K562 (cell line): ENCODE measurements at regions not wholly inside any gene's neighbourhood (a gene's known extent, or its start where the extent isn't known, plus 50 kb on each side); places are given as distances from the start of the nearest gene placed in this dataset.

Experiments used
- ATAC-seq: fragments of 200-7000 bp; cut with Tn5 transposase; 3 replicates; pipeline ENCODE4 v1.9.1; 2020; ENCODE audit warnings: moderate library complexity
- BruUV-seq: library from RNA; stranded (reverse); fragments of 400-500 nt; replicated peaks from 2 replicates; lab custom pipeline; 2021; lab: Mats Ljungman, UMichigan
- CTCF ChIA-PET: fragments of 300-600 bp; formaldehyde crosslinking; extraction: SDS; loops from one replicate; lab custom pipeline; 2021; ENCODE audit warnings: low intra/inter-chr PET ratio; lab: Yijun Ruan, JAX
- POLR2A ChIA-PET: fragments of 300-600, 350-650 bp; sonication (Branson Sonifier 250); formaldehyde crosslinking; extraction: SDS; loops from one replicate; lab custom pipeline; 2021; ENCODE audit warnings: antibody characterized with exemption, inconsistent platforms; lab: Yijun Ruan, JAX
- DNase-seq, 4 experiments: peaks; one replicate each; pipeline versions ENCODE4 v3.0.0 to v3.0.0-alpha.2; 2011 to 2018; ENCODE audit warnings: low spot score in 3 of 4, mixed read lengths in 3 of 4; ENCODE audit errors: extremely low read depth in 1 of 4
- FAIRE-seq: peaks from 2 replicates; lab custom pipeline; 2011; peaks lifted over from hg19 to GRCh38; lab: Jason Lieb, UNC
- H2AFZ ChIP-seq: 2 replicates; pipeline ENCODE4 v1.6.0; 2011; ENCODE audit warnings: low read depth, low read length, control low read depth, inconsistent platforms
- H3K27ac ChIP-seq: fragments of 200-600 bp; 3 replicates; pipeline ENCODE4 v1.8.0; 2011; ENCODE audit warnings: low read depth, mild to moderate bottlenecking, control low read depth, inconsistent platforms, low read length, moderate library complexity, mixed read lengths; ENCODE audit errors: extremely low read depth
- H3K27me3 ChIP-seq, 2 experiments: fragments of 300-600 bp in 1 of 2; 2 replicates in 1 of 2; 3 replicates in 1 of 2; pipeline versions ENCODE4 v1.6.0 to v1.8.0; 2011; ENCODE audit warnings: inconsistent platforms in 2 of 2, low read length in 2 of 2, mild to moderate bottlenecking in 1 of 2, mixed read lengths in 1 of 2, moderate library complexity in 1 of 2; ENCODE audit not compliant: control insufficient read depth in 2 of 2, insufficient read depth in 2 of 2
- H3K36me3 ChIP-seq: fragments of 300-600 bp; 3 replicates; pipeline ENCODE4 v1.8.0; 2011; ENCODE audit warnings: mild to moderate bottlenecking, low read length, inconsistent platforms; ENCODE audit not compliant: control insufficient read depth, insufficient read depth
- H3K4me1 ChIP-seq, 2 experiments: fragments of 200-600 bp in 1 of 2; replicated peaks in 1 of 2; 2 replicates in 1 of 2; 3 replicates in 1 of 2; pipeline versions ENCODE4 v1.5.1 to v1.8.0; 2011; ENCODE audit warnings: inconsistent platforms in 2 of 2, low read length in 2 of 2, mild to moderate bottlenecking in 1 of 2, mixed read lengths in 1 of 2, moderate library complexity in 1 of 2; ENCODE audit not compliant: control insufficient read depth in 2 of 2, insufficient read depth in 2 of 2
- H3K4me2 ChIP-seq: 2 replicates; pipeline ENCODE4 v1.6.1; 2011; ENCODE audit warnings: low read length, control low read depth, inconsistent platforms, mixed read lengths; ENCODE audit not compliant: insufficient read depth
- H3K4me3 ChIP-seq: fragments of 200-600 bp; sonication (generic), shearing (Covaris generic); 2 replicates; pipeline ENCODE4 v1.5.1; 2016; ENCODE audit warnings: control low read depth, inconsistent platforms
- H3K79me2 ChIP-seq: fragments of 200-600 bp; 3 replicates; pipeline ENCODE4 v1.8.0; 2011; ENCODE audit warnings: low read length, inconsistent platforms; ENCODE audit not compliant: control insufficient read depth, insufficient read depth
- H3K9ac ChIP-seq, 2 experiments: 2 replicates each; pipeline versions ENCODE4 v1.6.0 to v1.6.1; 2011; ENCODE audit warnings: low read depth in 2 of 2, low read length in 2 of 2, control low read depth in 1 of 2, inconsistent platforms in 1 of 2, mild to moderate bottlenecking in 1 of 2, mixed read lengths in 1 of 2; ENCODE audit not compliant: insufficient read depth in 1 of 2
- H3K9me1 ChIP-seq: one replicate; pipeline ENCODE4 v1.6.0; 2011; ENCODE audit warnings: inconsistent platforms, mild to moderate bottlenecking, low read length, moderate library complexity; ENCODE audit not compliant: control insufficient read depth, insufficient read depth
- H3K9me3 ChIP-seq: replicated peaks from 2 replicates; pipeline ENCODE4 v1.5.1; 2011; ENCODE audit warnings: low read depth, low read length, inconsistent platforms; ENCODE audit not compliant: control insufficient read depth, insufficient read depth
- H4K20me1 ChIP-seq: replicated peaks from 2 replicates; pipeline ENCODE4 v1.6.1; 2011; ENCODE audit warnings: low read length, inconsistent platforms, mixed read lengths; ENCODE audit not compliant: control insufficient read depth, insufficient read depth
- KAT8 ChIP-seq: fragments of 450-650 bp; IDR thresholded peaks from 2 replicates; pipeline ENCODE4 v1.6.1; 2016; ENCODE audit warnings: low read depth, mild to moderate bottlenecking
- MTF1 ChIP-seq: fragments of 250-450 bp; sonication (Bioruptor Pico); IDR thresholded peaks from 2 replicates; pipeline ENCODE4 v1.9.0; 2021; ENCODE audit warnings: moderate library complexity, mild to moderate bottlenecking, inconsistent platforms, borderline replicate concordance
- ZKSCAN3 ChIP-seq: fragments of 250-450 bp; sonication (Bioruptor Pico); IDR thresholded peaks from 2 replicates; pipeline ENCODE4 v1.4.0; 2020
- ZNF507 ChIP-seq: conservative IDR thresholded peaks from 2 replicates; pipeline ENCODE4 v1.6.1; 2017; ENCODE audit warnings: missing genetic modification characterization, missing compliant biosample characterization
- ZNF668 ChIP-seq: fragments of 250-450 bp; sonication (Bioruptor Pico); IDR thresholded peaks from 2 replicates; pipeline ENCODE4 v1.8.0; 2022; ENCODE audit warnings: mild to moderate bottlenecking, inconsistent platforms
- ZNF785 ChIP-seq: fragments of 250-450 bp; sonication (Bioruptor Pico); IDR thresholded peaks from 2 replicates; pipeline ENCODE4 v1.4.0; 2020; ENCODE audit warnings: mild to moderate bottlenecking
- WGBS: fragments of 100-300 bp; shearing (Covaris generic); methylation state at CpG from one replicate; pipeline ENCODE4 v1.1.6; 2016; ENCODE audit warnings: low coverage, mixed read lengths; ENCODE audit not compliant: insufficient coverage; ENCODE audit errors: missing lambda C conversion rate; 5-methylcytosine and 5-hydroxymethylcytosine counted together
- in situ Hi-C: fragments of 300-500 bp; cut with MboI; formaldehyde crosslinking; loops from 4 replicates; pipeline ENCODE4 v1.15.0; 2018; ENCODE audit warnings: inconsistent platforms, mixed read lengths
- intact Hi-C: fragments of 100-400 bp; cut with micrococcal nuclease; formaldehyde crosslinking; loops from 2 replicates; pipeline ENCODE4 v1.14.2; 2022
- TF ChIP-seq, protein P1 (sequence below): fragments of 250-450 bp; sonication (Bioruptor Pico); IDR thresholded peaks from 2 replicates; pipeline ENCODE4 v1.8.0; 2022; ENCODE audit warnings: inconsistent platforms

GRCh38 chr3:101099791-101100190 is 106.6 kb upstream of the ABI3BP start (continued):
- TF ChIP-seq KAT8 = no peak

DNA sequence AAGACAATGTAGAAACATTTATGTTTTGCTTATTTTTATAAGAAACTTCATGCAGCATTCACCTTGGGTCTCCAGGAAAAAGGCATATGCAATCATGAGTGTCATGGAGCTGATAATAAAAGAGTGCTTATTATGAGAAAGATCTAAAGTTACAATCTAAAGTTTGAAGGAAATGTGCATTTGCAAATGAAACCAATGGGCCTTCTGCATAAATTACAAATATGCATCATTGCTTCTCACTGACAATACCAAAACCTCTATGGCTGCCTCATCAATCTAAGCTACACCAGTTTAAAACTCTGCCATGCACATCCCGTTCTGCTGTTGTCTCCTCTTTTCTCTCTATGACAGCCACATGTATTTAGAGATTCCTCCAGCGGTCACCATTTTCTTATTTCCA is 103.2 kb upstream of the ABI3BP start:
- no peak overlapping the region for H3K9ac ChIP-seq
- 14% methylated on average over 2 of the region's 2 CpGs for WGBS
- H3K27me3 ChIP-seq = peaks cover 0 to 5% of the 10 kb centered on the region in 2 experiments; a peak in 1 of 5 replicates
- H3K4me3 ChIP-seq = no peak overlapping the region
- H3K79me2 ChIP-seq = no peaks in the 10 kb centered on the region
- ATAC-seq (no peak), DNase-seq (no peak), FAIRE-seq (no peak)
- POLR2A ChIA-PET = no interaction called here
- H3K36me3 ChIP-seq = no peaks in the 10 kb centered on the region
- CTCF ChIA-PET = no interaction called here
- intact Hi-C loops (no loop called here), in situ Hi-C loops (no loop called here)
- TF ChIP-seq, protein P1, sequence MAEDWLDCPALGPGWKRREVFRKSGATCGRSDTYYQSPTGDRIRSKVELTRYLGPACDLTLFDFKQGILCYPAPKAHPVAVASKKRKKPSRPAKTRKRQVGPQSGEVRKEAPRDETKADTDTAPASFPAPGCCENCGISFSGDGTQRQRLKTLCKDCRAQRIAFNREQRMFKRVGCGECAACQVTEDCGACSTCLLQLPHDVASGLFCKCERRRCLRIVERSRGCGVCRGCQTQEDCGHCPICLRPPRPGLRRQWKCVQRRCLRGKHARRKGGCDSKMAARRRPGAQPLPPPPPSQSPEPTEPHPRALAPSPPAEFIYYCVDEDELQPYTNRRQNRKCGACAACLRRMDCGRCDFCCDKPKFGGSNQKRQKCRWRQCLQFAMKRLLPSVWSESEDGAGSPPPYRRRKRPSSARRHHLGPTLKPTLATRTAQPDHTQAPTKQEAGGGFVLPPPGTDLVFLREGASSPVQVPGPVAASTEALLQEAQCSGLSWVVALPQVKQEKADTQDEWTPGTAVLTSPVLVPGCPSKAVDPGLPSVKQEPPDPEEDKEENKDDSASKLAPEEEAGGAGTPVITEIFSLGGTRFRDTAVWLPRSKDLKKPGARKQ = no peak
- TF ChIP-seq ZKSCAN3 (CRISPR knock-in tag) (no peak), ZNF785 (CRISPR knock-in tag) (no peak), ZNF507 (tag) (no peak), ZNF668 (CRISPR knock-in tag) (no peak), MTF1 (CRISPR knock-in tag) (no peak)
- H2AFZ ChIP-seq = 0 out of 2 replicates have a peak overlapping the region, but pooled peaks have one; percentile 44
- no peaks in the 10 kb centered on the region for H3K9me3 ChIP-seq
- H3K4me1 ChIP-seq = peaks cover 0 to 4% of the 10 kb centered on the region in 2 experiments; a peak in 2 of 5 replicates
- no peak overlapping the region for H3K4me2 ChIP-seq
- H3K27ac ChIP-seq = no peak overlapping the region
- H4K20me1 ChIP-seq = no peaks in the 10 kb centered on the region
- no peaks in the 10 kb centered on the region for H3K9me1 ChIP-seq
- no TSS peak for BruUV-seq
